Psoas muscle (tissue), 7 donors: ENCODE measurements at regions not wholly inside any gene's neighbourhood (a gene's known extent, or its start where the extent isn't known, plus 50 kb on each side); places are given as distances from the start of the nearest gene placed in this dataset.

Experiments
- ATAC-seq, 4 donors: fragments of 200-7000 bp; cut with Tn5 transposase; one replicate each; pipeline ENCODE4 v1.9.1; 2020; ENCODE audit warnings: moderate library complexity in 3 of 4, mild to moderate bottlenecking in 2 of 4
- DNase-seq, 2 donors: peaks; one replicate each; pipeline ENCODE4 v3.0.0-alpha.2; 2020
- H3K27ac ChIP-seq: fragments of 200-600 bp; one replicate; pipeline ENCODE4 v1.8.0; 2022
- H3K27me3 ChIP-seq, 3 donors: fragments of 200-600 bp in 1 of 3; one replicate each; pipeline versions ENCODE4 v1.6.1 to v1.8.0; 2013 to 2022; ENCODE audit warnings: low read length in 2 of 3, mild to moderate bottlenecking in 2 of 3, moderate library complexity in 1 of 3; ENCODE audit not compliant: insufficient read depth in 3 of 3
- H3K36me3 ChIP-seq, 2 donors: fragments of 200-600 bp in 1 of 2; one replicate each; pipeline versions ENCODE4 v1.6.1 to v1.8.0; 2013 to 2022; ENCODE audit warnings: low read depth in 1 of 2, mild to moderate bottlenecking in 1 of 2, moderate library complexity in 1 of 2; ENCODE audit not compliant: insufficient read depth in 1 of 2
- H3K4me1 ChIP-seq: fragments of 200-600 bp; one replicate; pipeline ENCODE4 v1.8.0; 2022
- H3K4me3 ChIP-seq: fragments of 200-600 bp; one replicate; pipeline ENCODE4 v1.8.0; 2022; ENCODE audit warnings: mild to moderate bottlenecking
- H3K9me3 ChIP-seq: fragments of 200-600 bp; one replicate; pipeline ENCODE4 v1.8.0; 2022
- WGBS, 3 donors: extraction: QIAGEN DNeasy Blood & Tissue Kit; methylation state at CpG; one replicate each; pipeline versions ENCODE4 v1.1.6 to v1.1.7; 2013; 5-methylcytosine and 5-hydroxymethylcytosine counted together
- intact Hi-C, 2 donors: fragments of 100-400 bp; cut with DNase I; formaldehyde crosslinking; loops; one replicate each; pipeline versions ENCODE4 v1.11.0 to v1.14.2; 2022
- TF ChIP-seq, protein P1 (sequence below): fragments of 200-600 bp; IDR thresholded peaks from one replicate; pipeline ENCODE4 v1.8.0; 2022; ENCODE audit warnings: antibody characterized with exemption
- donor health status: healthy with polysubstance abuse.
- donor health status: DM: no; HTN: no; CAD: no; lungs with moderate emphysema.
- donor health status: Bipolar disorder and iron deficiency.
- donor health status: healthy.
- donor health status: DM: yes; HTN: yes; CAD: no.
- donor health status: DM: no; HTN: no; CAD: no.
- donor health status: DM: yes; HTN: yes; CAD: no.

- H3K4me3 ChIP-seq = no peak overlapping the region
- no peaks in the 10 kb centered on the region for H3K4me1 ChIP-seq
- H3K27me3 ChIP-seq = peaks cover 0 to 13% (median 7%) of the 10 kb centered on the region in 3 donors
- TF ChIP-seq, protein P1, sequence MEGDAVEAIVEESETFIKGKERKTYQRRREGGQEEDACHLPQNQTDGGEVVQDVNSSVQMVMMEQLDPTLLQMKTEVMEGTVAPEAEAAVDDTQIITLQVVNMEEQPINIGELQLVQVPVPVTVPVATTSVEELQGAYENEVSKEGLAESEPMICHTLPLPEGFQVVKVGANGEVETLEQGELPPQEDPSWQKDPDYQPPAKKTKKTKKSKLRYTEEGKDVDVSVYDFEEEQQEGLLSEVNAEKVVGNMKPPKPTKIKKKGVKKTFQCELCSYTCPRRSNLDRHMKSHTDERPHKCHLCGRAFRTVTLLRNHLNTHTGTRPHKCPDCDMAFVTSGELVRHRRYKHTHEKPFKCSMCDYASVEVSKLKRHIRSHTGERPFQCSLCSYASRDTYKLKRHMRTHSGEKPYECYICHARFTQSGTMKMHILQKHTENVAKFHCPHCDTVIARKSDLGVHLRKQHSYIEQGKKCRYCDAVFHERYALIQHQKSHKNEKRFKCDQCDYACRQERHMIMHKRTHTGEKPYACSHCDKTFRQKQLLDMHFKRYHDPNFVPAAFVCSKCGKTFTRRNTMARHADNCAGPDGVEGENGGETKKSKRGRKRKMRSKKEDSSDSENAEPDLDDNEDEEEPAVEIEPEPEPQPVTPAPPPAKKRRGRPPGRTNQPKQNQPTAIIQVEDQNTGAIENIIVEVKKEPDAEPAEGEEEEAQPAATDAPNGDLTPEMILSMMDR = no peak
- no peaks in the 10 kb centered on the region for H3K9me3 ChIP-seq
- intact Hi-C loops = no loop called here
- WGBS, 3 donors = 26 to 38% (median 28%) methylated on average over 1 of the region's 1 CpG
- no peak for DNase-seq
- no peaks in the 10 kb centered on the region for H3K36me3 ChIP-seq
- ATAC-seq = no peak
- H3K27ac ChIP-seq = no peak overlapping the region
These were observed 157.6 kb upstream of the PPP2R3A start for GRCh38 chr3:135807879-135808278.

- Histone ChIP-seq H3K36me3 (no peaks in the 10 kb centered on the region), H3K4me3 (no peak overlapping the region), H3K9me3 (no peaks in the 10 kb centered on the region), H3K27me3 (peaks cover 0 to 13% (median 7%) of the 10 kb centered on the region in 3 donors), H3K27ac (no peak overlapping the region), H3K4me1 (no peaks in the 10 kb centered on the region)
- TF ChIP-seq, protein P1 = no peak
- WGBS, 3 donors = 39 to 47% (median 42%) methylated on average over 4 of the region's 4 CpGs
- intact Hi-C loops = no loop called here
- ATAC-seq = no peak
- no peak for DNase-seq
These were observed 156.4 kb upstream of the PPP2R3A start for GRCh38 chr3:135809021-135809634.

DNA sequence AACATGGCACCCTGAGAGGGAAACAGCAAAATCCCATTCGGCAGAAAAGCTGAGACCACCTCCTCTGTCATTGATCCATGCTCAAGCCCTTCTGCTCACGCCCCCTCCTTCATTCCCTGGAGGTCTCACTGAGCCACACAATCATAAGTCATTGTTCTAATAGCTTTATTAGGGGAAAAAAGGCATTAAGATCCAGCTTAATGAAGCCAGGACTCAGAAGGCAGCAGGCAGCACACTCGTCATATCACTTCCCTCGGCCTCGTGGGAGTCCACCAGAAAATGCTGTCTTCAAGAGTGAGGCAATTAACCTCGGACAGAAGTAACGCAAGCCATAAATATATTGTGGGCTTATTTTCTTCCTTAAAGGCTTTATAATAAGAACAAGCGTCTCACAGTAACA lies 153.9 kb upstream of the PPP2R3A start:
- no peak overlapping the region for H3K27ac ChIP-seq
- no peak overlapping the region for H3K4me3 ChIP-seq
- peaks cover 0 to 13% (median 9%) of the 10 kb centered on the region in 3 donors for H3K27me3 ChIP-seq
- WGBS, 3 donors = 57 to 60% (median 58%) methylated on average over 8 of the region's 8 CpGs
- H3K4me1 ChIP-seq = no peaks in the 10 kb centered on the region
- no peaks in the 10 kb centered on the region for H3K9me3 ChIP-seq
- intact Hi-C loops = no loop called here
- TF ChIP-seq, protein P1 = no peak
- DNase-seq (no peak), ATAC-seq (no peak)
- H3K36me3 ChIP-seq = no peaks in the 10 kb centered on the region

DNA sequence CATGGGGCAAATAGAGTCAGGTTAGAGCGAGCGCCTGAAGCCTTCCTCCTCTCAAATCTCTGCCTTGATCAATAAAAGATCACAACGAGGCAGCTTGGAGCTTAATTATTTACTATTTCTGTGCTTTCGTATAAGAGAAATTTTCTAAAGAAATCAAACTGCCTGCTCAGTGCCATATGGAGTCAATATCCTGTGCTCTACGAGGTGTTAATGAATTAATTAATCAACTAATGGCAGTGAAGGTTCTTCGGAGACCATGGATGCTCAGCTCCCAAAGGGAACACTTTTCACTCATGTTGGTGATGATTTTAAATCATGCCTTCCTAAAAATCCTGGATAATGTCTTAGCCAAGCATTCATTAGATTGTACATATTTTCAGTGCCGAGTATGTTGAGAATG lies 153.5 kb upstream of the PPP2R3A start:
- no peak for DNase-seq
- Histone ChIP-seq H3K9me3 (no peaks in the 10 kb centered on the region), H3K27me3 (peaks cover 0 to 13% (median 10%) of the 10 kb centered on the region in 3 donors), H3K27ac (no peak overlapping the region), H3K4me3 (no peak overlapping the region), H3K4me1 (no peaks in the 10 kb centered on the region), H3K36me3 (no peaks in the 10 kb centered on the region)
- intact Hi-C loops = no loop called here
- 47 to 51% (median 50%) methylated on average over 7 of the region's 7 CpGs for WGBS, 3 donors
- TF ChIP-seq, protein P1 = no peak
- ATAC-seq = no peak

DNA sequence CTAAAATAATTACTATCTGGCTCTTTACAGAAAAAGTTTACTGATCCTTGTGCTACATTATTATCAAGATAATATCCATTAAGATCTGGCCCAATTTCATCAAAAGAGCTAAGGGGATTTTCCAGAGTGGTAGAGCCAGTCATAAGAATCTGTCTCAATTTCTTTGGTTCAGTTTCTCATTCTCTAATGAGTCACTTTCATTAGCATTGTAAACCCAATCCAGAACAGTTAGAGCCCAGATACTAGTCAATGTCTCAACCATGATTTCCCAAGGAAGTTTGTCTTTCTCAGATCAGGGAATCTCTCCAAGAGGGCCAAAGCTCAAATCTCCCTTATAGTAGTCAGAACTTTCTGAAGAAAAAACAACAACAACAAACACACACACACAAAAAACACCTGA lies 131.1 kb upstream of the PPP2R3A start:
- Histone ChIP-seq H3K36me3 (no peaks in the 10 kb centered on the region), H3K27ac (no peak overlapping the region), H3K4me3 (no peak overlapping the region), H3K4me1 (no peaks in the 10 kb centered on the region), H3K27me3 (no peaks in the 10 kb centered on the region), H3K9me3 (no peaks in the 10 kb centered on the region)
- DNase-seq (no peak), ATAC-seq (no peak)
- TF ChIP-seq, protein P1 = no peak
- intact Hi-C loops = no loop called here
